ENCODE measurements at regions not wholly inside any gene's neighbourhood (a gene's known extent, or its start where the extent isn't known, plus 50 kb on each side); places are given as distances from the start of the nearest gene placed in this dataset.
"Not testable (repeated sequence)": the region's sequence is repeated elsewhere in the genome, so short reads cannot be mapped to it uniquely, and the experiment has no call there.

GRCh38 chr15:30261432-30262141 lies 126.7 kb downstream of the GOLGA8T start:
- not testable (repeated sequence) for TF ChIP-seq CTCF, EP300 (IDR thresholded peaks at IDR 0.05)
